Spleen (tissue), 7 donors: ENCODE measurements at regions not wholly inside any gene's neighbourhood (a gene's known extent, or its start where the extent isn't known, plus 50 kb on each side); places are given as distances from the start of the nearest gene placed in this dataset.

ENCODE experiments used
- CTCF ChIP-seq, 11 experiments: fragments of 200-600 bp in 7 of 11; fragments of 450-650 bp in 4 of 11; sonication (generic) in 4 of 11; IDR thresholded peaks in 8 of 11; conservative IDR thresholded peaks in 3 of 11; 1 replicate in 7 of 11; 2 replicates in 4 of 11; pipeline versions ENCODE4 v1.4.0 to v1.8.0; 2016 to 2021; ENCODE audit warnings: antibody characterized with exemption in 11 of 11, inconsistent platforms in 4 of 11, mild to moderate bottlenecking in 1 of 11
- POLR2A ChIP-seq, 3 donors: fragments of 450-650 bp; IDR thresholded peaks; one replicate each; pipeline ENCODE4 v1.5.1; 2017; ENCODE audit warnings: antibody characterized with exemption in 3 of 3, mild to moderate bottlenecking in 1 of 3
- POLR2AphosphoS5 ChIP-seq, 3 donors: sonication (generic); formaldehyde crosslinking; IDR thresholded peaks; one replicate each; pipeline ENCODE4 v1.5.1; 2017; ENCODE audit warnings: antibody characterized with exemption in 3 of 3
- donor health status: DM: no; HTN: no; CAD: no; lungs with moderate emphysema.
- donor health status: DM: no; HTN: no; CAD: no.
- donor health status: DM: no; HTN: no; CAD: no.

DNA sequence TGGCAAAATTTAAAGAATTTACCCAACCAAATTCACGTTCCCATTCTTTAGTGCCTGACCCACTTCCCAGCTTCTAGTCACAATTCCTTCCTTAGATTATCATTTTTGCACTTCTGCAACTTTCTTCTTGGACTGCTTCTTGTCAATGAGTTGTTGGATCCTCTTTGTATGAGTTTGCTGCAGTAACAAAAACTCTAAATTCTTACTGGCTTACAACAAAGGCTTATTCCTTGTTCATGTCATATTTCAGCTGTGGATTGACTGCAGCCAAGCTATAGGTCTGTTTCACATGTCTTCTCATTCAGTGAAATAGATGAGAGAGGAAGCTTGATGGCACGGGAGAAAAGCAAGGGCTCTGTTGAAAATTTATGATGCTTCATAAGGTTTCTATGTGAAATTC, 50.4 kb upstream of the TGFBR2 start:
- TF ChIP-seq CTCF (IDR thresholded peaks at IDR 0.05 in 8 of 11, conservative IDR thresholded peaks at IDR 0.05 in 3 of 11) = no peak
- no peak for TF ChIP-seq POLR2A (IDR thresholded peaks at IDR 0.05)
- TF ChIP-seq POLR2AphosphoS5 (IDR thresholded peaks at IDR 0.05) = no peak
